ENCODE measurements at regions not wholly inside any gene's neighbourhood (a gene's known extent, or its start where the extent isn't known, plus 50 kb on each side); places are given as distances from the start of the nearest gene placed in this dataset.

DNA sequence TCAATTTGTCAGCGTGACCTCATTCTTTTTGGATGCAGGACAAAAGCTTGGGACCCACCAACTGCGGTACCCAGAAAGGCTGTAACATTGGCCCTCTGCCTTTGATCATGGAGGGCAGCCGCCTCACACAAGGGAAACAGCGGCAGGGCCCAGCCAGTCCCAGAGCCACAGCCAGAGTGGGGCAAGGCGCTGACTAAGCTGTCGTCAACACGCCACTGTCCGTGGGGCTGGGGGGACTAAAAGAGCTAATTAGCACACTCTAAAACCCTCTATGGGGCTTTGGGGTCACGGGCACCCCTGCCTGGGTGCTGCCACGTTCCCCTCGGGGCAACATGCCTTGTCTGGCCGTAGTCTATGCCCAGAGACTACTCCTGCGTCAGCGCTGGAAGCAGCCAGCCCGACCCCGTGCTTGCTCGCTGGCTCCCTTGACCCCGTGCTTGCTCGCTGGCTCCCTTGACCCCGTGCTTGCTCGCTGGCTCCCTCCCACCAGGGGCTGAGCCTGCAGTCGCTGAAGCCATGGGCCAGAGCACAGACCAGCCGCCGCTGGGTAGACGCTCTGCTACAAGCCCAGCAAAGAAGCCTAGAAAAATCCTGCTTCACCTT lies 598.4 kb downstream of the MBD2 start:
- DNase-seq, result no peak

DNA sequence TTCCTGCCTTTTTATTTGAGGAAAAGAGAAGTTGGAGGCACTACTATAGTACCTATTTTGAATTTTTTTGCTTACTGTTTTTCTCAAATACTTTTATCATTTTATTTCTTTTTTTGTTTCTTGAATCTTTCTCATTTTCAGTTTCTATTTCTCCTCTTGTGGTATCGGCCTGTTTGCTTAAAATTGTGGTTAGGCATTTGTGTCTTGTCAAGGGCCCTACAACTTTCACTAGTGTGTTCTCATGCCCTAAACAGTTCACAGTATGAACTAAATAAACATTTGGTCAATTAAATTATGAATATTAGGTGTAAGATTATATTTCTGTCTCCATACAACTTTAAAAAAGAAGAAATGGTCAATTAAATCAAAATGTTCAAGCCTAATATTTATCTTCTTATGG lies 613.5 kb downstream of the MBD2 start:
- no peak for DNase-seq

- no peak for DNase-seq
Measured at GRCh38 chr18:53606792-53607191, 617.7 kb downstream of the MBD2 start.

DNA sequence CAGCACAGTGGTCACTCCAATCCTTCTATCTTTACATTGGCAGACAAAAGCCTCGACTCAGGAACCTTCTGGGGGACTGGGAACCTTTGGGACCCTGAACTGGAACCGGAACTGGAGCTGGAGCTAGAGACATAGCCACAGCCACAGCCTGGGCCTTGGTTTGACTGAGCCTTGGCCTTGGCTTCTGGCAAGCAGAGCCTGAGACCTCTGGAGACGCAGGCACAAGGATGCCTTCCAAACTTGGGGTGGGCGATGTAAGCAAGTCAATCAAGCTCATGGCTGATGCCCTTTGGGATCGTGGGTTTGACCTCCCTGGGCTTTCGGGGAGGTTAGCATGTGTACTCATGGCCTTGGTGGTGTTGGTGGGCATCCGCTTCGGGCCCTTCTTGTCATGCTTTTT lies 619.3 kb downstream of the MBD2 start:
- no peak for DNase-seq

- no peak for DNase-seq
Measured at GRCh38 chr18:53603276-53603675, 621.2 kb downstream of the MBD2 start.

- no peak for DNase-seq
Measured at GRCh38 chr18:53601344-53601743, 623.1 kb downstream of the MBD2 start.

GRCh38 chr18:53586923-53587322 lies 637.5 kb downstream of the MBD2 start:
- no peak for DNase-seq

All from CD4-positive, alpha-beta T cell treated with Interleukin-4 for 1 hour (primary cell).